Uterus (tissue), 2 donors: ENCODE measurements at regions not wholly inside any gene's neighbourhood (a gene's known extent, or its start where the extent isn't known, plus 50 kb on each side); places are given as distances from the start of the nearest gene placed in this dataset.

Experiments
- POLR2A ChIP-seq, 2 donors: fragments of 450-650 bp; IDR thresholded peaks; one replicate each; pipeline ENCODE4 v1.6.1; 2016; ENCODE audit warnings: antibody characterized with exemption in 2 of 2, mild to moderate bottlenecking in 1 of 2, moderate library complexity in 1 of 2
- TF ChIP-seq, protein P1 (sequence below), 4 experiments: fragments of 200-600 bp in 2 of 4; fragments of 450-650 bp in 2 of 4; sonication (generic) in 2 of 4; IDR thresholded peaks; one replicate each; pipeline ENCODE4 v1.5.1; 2016 to 2019; ENCODE audit warnings: antibody characterized with exemption in 4 of 4, mild to moderate bottlenecking in 2 of 4, moderate library complexity in 1 of 4

DNA sequence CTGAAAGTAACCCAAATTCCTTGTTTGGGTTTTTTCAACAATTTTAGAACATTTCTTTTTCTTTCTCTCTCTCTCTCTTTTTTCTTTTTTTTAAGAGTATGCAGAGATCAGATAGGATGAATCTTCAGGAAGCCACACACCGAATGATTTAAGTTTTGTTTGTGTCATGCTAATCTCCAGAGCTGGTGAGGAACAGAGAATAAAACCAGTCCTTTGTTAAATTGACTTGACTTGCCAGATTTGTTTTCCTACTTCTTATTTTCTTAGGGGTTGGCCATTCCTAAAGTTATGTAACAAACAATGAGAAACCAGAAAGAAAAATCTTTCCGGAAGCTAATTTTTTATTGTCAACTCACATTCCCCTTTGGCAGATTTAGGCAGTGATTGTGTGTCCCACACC is 1669.3 kb upstream of the CDH6 start:
- no peak for TF ChIP-seq POLR2A (IDR thresholded peaks at IDR 0.05)
- TF ChIP-seq, protein P1, sequence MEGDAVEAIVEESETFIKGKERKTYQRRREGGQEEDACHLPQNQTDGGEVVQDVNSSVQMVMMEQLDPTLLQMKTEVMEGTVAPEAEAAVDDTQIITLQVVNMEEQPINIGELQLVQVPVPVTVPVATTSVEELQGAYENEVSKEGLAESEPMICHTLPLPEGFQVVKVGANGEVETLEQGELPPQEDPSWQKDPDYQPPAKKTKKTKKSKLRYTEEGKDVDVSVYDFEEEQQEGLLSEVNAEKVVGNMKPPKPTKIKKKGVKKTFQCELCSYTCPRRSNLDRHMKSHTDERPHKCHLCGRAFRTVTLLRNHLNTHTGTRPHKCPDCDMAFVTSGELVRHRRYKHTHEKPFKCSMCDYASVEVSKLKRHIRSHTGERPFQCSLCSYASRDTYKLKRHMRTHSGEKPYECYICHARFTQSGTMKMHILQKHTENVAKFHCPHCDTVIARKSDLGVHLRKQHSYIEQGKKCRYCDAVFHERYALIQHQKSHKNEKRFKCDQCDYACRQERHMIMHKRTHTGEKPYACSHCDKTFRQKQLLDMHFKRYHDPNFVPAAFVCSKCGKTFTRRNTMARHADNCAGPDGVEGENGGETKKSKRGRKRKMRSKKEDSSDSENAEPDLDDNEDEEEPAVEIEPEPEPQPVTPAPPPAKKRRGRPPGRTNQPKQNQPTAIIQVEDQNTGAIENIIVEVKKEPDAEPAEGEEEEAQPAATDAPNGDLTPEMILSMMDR (IDR thresholded peaks at IDR 0.05) = no peak
